Fibroblast of the aortic adventitia (primary cell): ENCODE measurements at regions not wholly inside any gene's neighbourhood (a gene's known extent, or its start where the extent isn't known, plus 50 kb on each side); places are given as distances from the start of the nearest gene placed in this dataset.
A peak's percentile ranks its signal among the peaks of the same experiment; 100 is the strongest.

Experiments used
- DNase-seq: peaks from one replicate; pipeline ENCODE4 v3.0.0-alpha.2; 2010; ENCODE audit warnings: low read depth
- H3K4me3 ChIP-seq: 2 replicates; pipeline ENCODE4 v1.5.1; 2011; ENCODE audit warnings: low read depth, mild to moderate bottlenecking, control low read depth, low read length, moderate library complexity
- CTCF ChIP-seq: IDR thresholded peaks from 2 replicates; pipeline ENCODE4 v1.5.1; 2011; ENCODE audit warnings: mild to moderate bottlenecking, low read length, control low read depth, inconsistent platforms; ENCODE audit not compliant: insufficient read depth

GRCh38 chr7:33674804-33675411 lies 230.4 kb upstream of the BMPER start:
- no peak overlapping the region for H3K4me3 ChIP-seq
- TF ChIP-seq CTCF, result no peak
- no peak for DNase-seq

GRCh38 chr7:33677556-33677955 lies 227.8 kb upstream of the BMPER start:
- H3K4me3 ChIP-seq, result no peak overlapping the region
- no peak for TF ChIP-seq CTCF
- peak; percentile 43 for DNase-seq

- H3K4me3 ChIP-seq, result no peak overlapping the region
- no peak for DNase-seq
- no peak for TF ChIP-seq CTCF
Observed at GRCh38 chr7:33678569-33679335, 226.6 kb upstream of the BMPER start.

- TF ChIP-seq CTCF, result no peak
- H3K4me3 ChIP-seq, result no peak overlapping the region
- no peak for DNase-seq
Observed at GRCh38 chr7:33680682-33681081, 224.7 kb upstream of the BMPER start.

DNA sequence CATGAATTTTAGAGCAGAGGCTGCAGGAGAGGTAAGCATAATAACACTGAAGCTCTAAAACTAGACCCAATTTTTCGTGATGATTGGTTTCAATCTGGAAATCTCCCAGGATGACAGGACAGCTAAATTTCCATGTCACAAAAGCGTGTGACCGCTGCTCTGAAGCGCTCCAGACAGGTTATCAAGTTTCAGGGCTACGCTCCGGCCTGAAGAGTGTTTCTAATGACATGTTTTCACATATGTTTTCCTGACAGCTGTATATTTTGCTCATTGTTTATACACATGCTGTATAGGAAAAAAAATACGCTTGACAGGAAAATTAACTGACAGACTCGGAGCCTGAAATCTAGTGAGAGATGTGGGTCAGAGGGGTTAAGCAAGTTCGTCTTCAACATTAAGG lies 219.8 kb upstream of the BMPER start:
- TF ChIP-seq CTCF, result no peak
- no peak for DNase-seq
- H3K4me3 ChIP-seq, result no peak overlapping the region

- DNase-seq, result no peak
- H3K4me3 ChIP-seq, result no peak overlapping the region
- TF ChIP-seq CTCF, result no peak
Observed at GRCh38 chr7:33685981-33686683, 219.2 kb upstream of the BMPER start.
